GM12878 (cell line): ENCODE measurements at regions not wholly inside any gene's neighbourhood (a gene's known extent, or its start where the extent isn't known, plus 50 kb on each side); places are given as distances from the start of the nearest gene placed in this dataset.

Experiments used
- ATAC-seq: fragments of 200-7000 bp; cut with Tn5 transposase; 3 replicates; pipeline ENCODE4 v1.9.1; 2020; ENCODE audit warnings: mild to moderate bottlenecking, moderate library complexity
- BruUV-seq: library from RNA; stranded (reverse); fragments of 400-500 nt; replicated peaks from 2 replicates; lab custom pipeline; 2021; lab: Mats Ljungman, UMichigan
- CTCF ChIA-PET: fragments of 300-600 bp; sonication (Branson Sonifier 250); formaldehyde crosslinking; extraction: SDS; loops from one replicate; lab custom pipeline; 2021; ENCODE audit warnings: inconsistent platforms; lab: Yijun Ruan, JAX
- POLR2A ChIA-PET: fragments of 350-600 bp; formaldehyde crosslinking; extraction: SDS; loops from one replicate; lab custom pipeline; 2021; ENCODE audit warnings: inconsistent platforms; lab: Charles Lee
- RAD21 ChIA-PET: fragments of 300-600 bp; sonication (Branson Sonifier 250); formaldehyde crosslinking; loops from one replicate; lab custom pipeline; 2023; ENCODE audit warnings: antibody characterized with exemption; ENCODE audit not compliant: unreplicated experiment; lab: Charles Lee
- SMC1A ChIA-PET: fragments of 300-600 bp; sonication (Branson Sonifier 250); formaldehyde crosslinking; loops from one replicate; lab custom pipeline; 2023; ENCODE audit not compliant: unreplicated experiment, uncharacterized antibody; lab: Charles Lee
- DNase-seq: peaks from one replicate; pipeline ENCODE4 v3.0.0-alpha.2; 2011; ENCODE audit warnings: low read depth, low spot score
- FAIRE-seq: peaks from 3 replicates; lab custom pipeline; 2011; peaks lifted over from hg19 to GRCh38; lab: Jason Lieb, UNC
- H2AFZ ChIP-seq: 2 replicates; pipeline ENCODE4 v1.6.0; 2011; ENCODE audit warnings: low read depth, low read length, control low read depth; ENCODE audit not compliant: control insufficient read depth
- H3K27ac ChIP-seq: 2 replicates; pipeline ENCODE4 v1.5.1; 2011; ENCODE audit warnings: control low read depth; ENCODE audit not compliant: control insufficient read depth, insufficient read depth
- H3K27me3 ChIP-seq, 2 experiments: replicated peaks in 1 of 2; 2 replicates each; pipeline versions ENCODE4 v1.6.0 to v1.6.1; 2011; ENCODE audit warnings: low read length in 1 of 2; ENCODE audit not compliant: control insufficient read depth in 2 of 2, insufficient read depth in 2 of 2
- H3K36me3 ChIP-seq, 2 experiments: 2 replicates each; pipeline ENCODE4 v1.5.1; 2011; ENCODE audit warnings: low read length in 1 of 2; ENCODE audit not compliant: control insufficient read depth in 2 of 2, insufficient read depth in 2 of 2
- H3K4me1 ChIP-seq: 2 replicates; pipeline ENCODE4 v1.6.1; 2011; ENCODE audit warnings: mild to moderate bottlenecking, low read length, moderate library complexity, mixed read lengths; ENCODE audit not compliant: control insufficient read depth, insufficient read depth
- H3K4me2 ChIP-seq: 2 replicates; pipeline ENCODE4 v1.6.0; 2011; ENCODE audit warnings: control low read depth; ENCODE audit not compliant: control insufficient read depth, insufficient read depth
- H3K4me3 ChIP-seq: fragments of 200-600 bp; sonication (generic); 2 replicates; pipeline ENCODE4 v1.5.1; 2016
- H3K79me2 ChIP-seq: 2 replicates; pipeline ENCODE4 v1.6.0; 2011; ENCODE audit warnings: low read length; ENCODE audit not compliant: control insufficient read depth, insufficient read depth
- H3K9ac ChIP-seq: 2 replicates; pipeline ENCODE4 v1.8.0; 2011; ENCODE audit warnings: low read length, control low read depth, mixed read lengths; ENCODE audit not compliant: control insufficient read depth, insufficient read depth
- H3K9me3 ChIP-seq: replicated peaks from 3 replicates; pipeline ENCODE4 v1.5.1; 2011; ENCODE audit warnings: mild to moderate bottlenecking, low read length; ENCODE audit not compliant: control insufficient read depth, insufficient read depth
- H4K20me1 ChIP-seq: 2 replicates; pipeline ENCODE4 v1.6.0; 2011; ENCODE audit not compliant: control insufficient read depth, insufficient read depth
- BRCA1 ChIP-seq: IDR thresholded peaks from 2 replicates; pipeline ENCODE4 v1.6.1; 2011; ENCODE audit warnings: low read depth, low read length, improper control_type of control experiment
- CEBPZ ChIP-seq: fragments of 150-350 bp; IDR thresholded peaks from 2 replicates; pipeline ENCODE4 v1.6.1; 2016; ENCODE audit warnings: low read depth, low read length
- CHD2 ChIP-seq: IDR thresholded peaks from 2 replicates; pipeline ENCODE4 v1.6.1; 2011; ENCODE audit warnings: low read depth, low read length, improper control_type of control experiment, borderline replicate concordance
- E4F1 ChIP-seq: fragments of 450-650 bp; IDR thresholded peaks from 2 replicates; pipeline ENCODE4 v1.6.1; 2018; ENCODE audit warnings: borderline replicate concordance, mild to moderate bottlenecking; ENCODE audit not compliant: partially characterized antibody
- EGR1 ChIP-seq, 2 experiments: IDR thresholded peaks; 1 replicate in 1 of 2; 2 replicates in 1 of 2; pipeline ENCODE4 v1.6.1; 2011 to 2012; ENCODE audit warnings: low read depth in 2 of 2, low read length in 2 of 2, borderline replicate concordance in 1 of 2, mild to moderate bottlenecking in 1 of 2, moderate library complexity in 1 of 2
- GABPA ChIP-seq: IDR thresholded peaks from 2 replicates; pipeline ENCODE4 v1.6.1; 2014; ENCODE audit warnings: antibody characterized with exemption, low read depth, mild to moderate bottlenecking, inconsistent platforms
- IRF4 ChIP-seq: IDR thresholded peaks from 2 replicates; pipeline ENCODE4 v1.6.1; 2011; ENCODE audit warnings: low read depth, low read length
- PAX8 ChIP-seq: fragments of 450-650 bp; IDR thresholded peaks from 2 replicates; pipeline ENCODE4 v1.6.1; 2017; ENCODE audit warnings: mild to moderate bottlenecking, moderate library complexity
- PML ChIP-seq: IDR thresholded peaks from 2 replicates; pipeline ENCODE4 v1.6.1; 2012; ENCODE audit warnings: low read length, inconsistent platforms
- RB1 ChIP-seq: fragments of 450-650 bp; formaldehyde crosslinking; IDR thresholded peaks from 2 replicates; pipeline ENCODE4 v1.6.1; 2017; ENCODE audit warnings: mild to moderate bottlenecking, borderline replicate concordance
- SIN3A ChIP-seq: IDR thresholded peaks from 2 replicates; pipeline ENCODE4 v1.6.1; 2012; ENCODE audit warnings: low read depth, low read length, improper control_type of control experiment
- SREBF1 ChIP-seq: IDR thresholded peaks from 2 replicates; pipeline ENCODE4 v1.6.1; 2012; ENCODE audit warnings: mild to moderate bottlenecking, low read length
- ZNF384 ChIP-seq: IDR thresholded peaks from 2 replicates; pipeline ENCODE4 v1.6.1; 2012; ENCODE audit warnings: low read depth, mild to moderate bottlenecking, low read length, improper control_type of control experiment, borderline replicate concordance
- ZZZ3 ChIP-seq: IDR thresholded peaks from 2 replicates; pipeline ENCODE4 v1.6.1; 2011; ENCODE audit warnings: low read depth; ENCODE audit not compliant: control insufficient read depth, insufficient read length
- WGBS: methylation state at CpG from one replicate; pipeline ENCODE4 v1.1.6; 2016; ENCODE audit warnings: low lambda C conversion rate; ENCODE audit not compliant: insufficient replicate concordance, insufficient coverage; ENCODE audit errors: missing lambda C conversion rate; 5-methylcytosine and 5-hydroxymethylcytosine counted together
- in situ Hi-C: fragments of 300-500 bp; cut with MboI; formaldehyde crosslinking; loops from 9 replicates; pipeline ENCODE4 v1.14.3; 2018; ENCODE audit warnings: mixed read lengths
- intact Hi-C: fragments of 100-400 bp; cut with micrococcal nuclease; formaldehyde crosslinking; loops from one replicate; pipeline ENCODE4 v1.14.2; 2022; ENCODE audit not compliant: unreplicated experiment
- TF ChIP-seq, protein P1 (sequence below), 3 experiments: IDR thresholded peaks in 2 of 3; conservative IDR thresholded peaks in 1 of 3; 2 replicates each; pipeline ENCODE4 v1.5.1; 2011; ENCODE audit warnings: low read depth in 3 of 3, low read length in 3 of 3, mild to moderate bottlenecking in 3 of 3, control low read depth in 2 of 3, moderate library complexity in 2 of 3, inconsistent platforms in 1 of 3, mixed read lengths in 1 of 3; ENCODE audit not compliant: control insufficient read depth in 2 of 3, insufficient read depth in 1 of 3; ENCODE audit errors: extremely low read depth in 1 of 3

- TF ChIP-seq E4F1, result no peak
Observed at GRCh38 chr18:44458777-44459176, 221.9 kb upstream of the SETBP1 start (continued).

DNA sequence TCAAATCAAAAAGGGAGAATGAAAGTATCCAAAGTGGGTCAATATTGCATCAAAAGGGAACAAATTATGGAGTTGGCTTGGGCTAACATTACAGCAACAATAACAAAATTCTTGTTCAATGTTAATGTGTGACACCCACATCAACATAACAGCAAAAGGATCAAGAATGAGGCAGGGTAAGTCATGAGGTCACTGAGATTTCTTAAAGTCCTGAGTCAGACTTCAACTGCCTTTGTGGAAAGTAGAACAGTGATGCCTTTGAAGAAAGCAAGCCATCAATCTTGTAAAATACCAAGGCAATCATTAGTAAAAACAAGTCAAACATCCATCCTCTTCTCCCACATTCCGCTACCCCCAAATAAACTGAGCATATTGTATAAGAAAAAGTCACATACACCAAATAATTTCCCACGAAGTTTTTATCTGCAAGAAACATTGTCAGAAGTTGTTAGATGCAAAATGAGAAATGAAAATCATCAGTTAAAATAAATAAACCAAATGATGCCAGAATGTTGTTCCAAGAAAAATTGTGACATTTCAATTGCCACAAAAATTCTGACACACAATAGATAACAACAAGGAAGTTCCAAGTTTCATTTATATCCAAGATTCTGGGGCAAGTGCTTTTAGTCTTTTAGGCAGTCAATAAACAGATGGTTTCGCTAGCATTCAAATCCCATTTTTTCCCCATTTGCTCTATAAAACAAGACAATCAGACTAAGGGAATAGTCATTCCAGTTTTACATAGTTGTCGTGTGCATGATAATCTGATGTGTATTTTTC is 216.1 kb upstream of the SETBP1 start:
- H3K27ac ChIP-seq, result no peak overlapping the region
- FAIRE-seq (no peak), ATAC-seq (no peak), DNase-seq (no peak)
- ChIA-PET SMC1A (no interaction called here), RAD21 (no interaction called here), POLR2A (no interaction called here), CTCF (no interaction called here)
- no peak overlapping the region for H2AFZ ChIP-seq
- H3K9me3 ChIP-seq, result no peaks in the 10 kb centered on the region
- BruUV-seq, result no TSS peak
- no peak overlapping the region for H3K9ac ChIP-seq
- intact Hi-C loops (no loop called here), in situ Hi-C loops (no loop called here)
- H3K36me3 ChIP-seq, result no peaks in the 10 kb centered on the region
- no peaks in the 10 kb centered on the region for H4K20me1 ChIP-seq
- H3K4me3 ChIP-seq, result no peak overlapping the region
- 38% methylated on average over 4 of the region's 4 CpGs for WGBS
- H3K4me2 ChIP-seq, result no peak overlapping the region
- H3K4me1 ChIP-seq, result no peaks in the 10 kb centered on the region
- H3K27me3 ChIP-seq, result no peaks in the 10 kb centered on the region
- H3K79me2 ChIP-seq, result no peaks in the 10 kb centered on the region
- TF ChIP-seq BRCA1 (no peak), PML (no peak), EGR1 (IDR thresholded peaks at IDR 0.05; ENCODE audit: borderline replicate concordance in 1 of 2, low read depth in 2 of 2, low read length in 2 of 2) (no peak), CHD2 (no peak), PAX8 (no peak), IRF4 (no peak), SREBF1 (no peak), RB1 (no peak), ZNF384 (no peak), SIN3A (no peak), GABPA (no peak), CEBPZ (no peak), ZZZ3 (no peak)
- TF ChIP-seq, protein P1, sequence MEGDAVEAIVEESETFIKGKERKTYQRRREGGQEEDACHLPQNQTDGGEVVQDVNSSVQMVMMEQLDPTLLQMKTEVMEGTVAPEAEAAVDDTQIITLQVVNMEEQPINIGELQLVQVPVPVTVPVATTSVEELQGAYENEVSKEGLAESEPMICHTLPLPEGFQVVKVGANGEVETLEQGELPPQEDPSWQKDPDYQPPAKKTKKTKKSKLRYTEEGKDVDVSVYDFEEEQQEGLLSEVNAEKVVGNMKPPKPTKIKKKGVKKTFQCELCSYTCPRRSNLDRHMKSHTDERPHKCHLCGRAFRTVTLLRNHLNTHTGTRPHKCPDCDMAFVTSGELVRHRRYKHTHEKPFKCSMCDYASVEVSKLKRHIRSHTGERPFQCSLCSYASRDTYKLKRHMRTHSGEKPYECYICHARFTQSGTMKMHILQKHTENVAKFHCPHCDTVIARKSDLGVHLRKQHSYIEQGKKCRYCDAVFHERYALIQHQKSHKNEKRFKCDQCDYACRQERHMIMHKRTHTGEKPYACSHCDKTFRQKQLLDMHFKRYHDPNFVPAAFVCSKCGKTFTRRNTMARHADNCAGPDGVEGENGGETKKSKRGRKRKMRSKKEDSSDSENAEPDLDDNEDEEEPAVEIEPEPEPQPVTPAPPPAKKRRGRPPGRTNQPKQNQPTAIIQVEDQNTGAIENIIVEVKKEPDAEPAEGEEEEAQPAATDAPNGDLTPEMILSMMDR (IDR thresholded peaks at IDR 0.05 in 2 of 3, conservative IDR thresholded peaks at IDR 0.05 in 1 of 3; ENCODE audit: control insufficient read depth in 2 of 3, extremely low read depth in 1 of 3, insufficient read depth in 1 of 3, low read depth in 3 of 3, low read length in 3 of 3), result no peak
